DND-41 (cell line): ENCODE measurements at regions not wholly inside any gene's neighbourhood (a gene's known extent, or its start where the extent isn't known, plus 50 kb on each side); places are given as distances from the start of the nearest gene placed in this dataset.

ENCODE experiments used
- ATAC-seq: fragments of 200-7000 bp; cut with Tn5 transposase; 3 replicates; pipeline ENCODE4 v1.9.1; 2021; ENCODE audit warnings: low read depth; ENCODE audit not compliant: insufficient read depth
- DNase-seq: peaks from one replicate; pipeline ENCODE4 v3.0.0-alpha.2; 2020
- H2AFZ ChIP-seq: 2 replicates; pipeline ENCODE4 v1.6.0; 2012; ENCODE audit warnings: low read depth, low read length
- H3K27ac ChIP-seq: 2 replicates; pipeline ENCODE4 v1.5.1; 2012; ENCODE audit warnings: low read length, inconsistent platforms
- H3K27me3 ChIP-seq: fragments of 200-600 bp; sonication (generic); 2 replicates; pipeline ENCODE4 v1.6.0; 2012; ENCODE audit warnings: low read length, mild to moderate bottlenecking, inconsistent platforms; ENCODE audit not compliant: insufficient read depth, poor library complexity
- H3K36me3 ChIP-seq: 2 replicates; pipeline ENCODE4 v1.5.1; 2012; ENCODE audit warnings: low read length, inconsistent platforms; ENCODE audit not compliant: insufficient read depth
- H3K4me1 ChIP-seq: 2 replicates; pipeline ENCODE4 v1.5.1; 2012; ENCODE audit warnings: mild to moderate bottlenecking, low read length; ENCODE audit not compliant: insufficient read depth
- H3K4me2 ChIP-seq: 2 replicates; pipeline ENCODE4 v1.6.0; 2012; ENCODE audit warnings: mild to moderate bottlenecking, moderate library complexity, low read length, inconsistent platforms; ENCODE audit not compliant: insufficient read depth
- H3K4me3 ChIP-seq, 2 experiments: fragments of 200-600 bp in 1 of 2; shearing (Covaris generic) in 1 of 2; 2 replicates each; pipeline ENCODE4 v1.5.1; 2012 to 2016; ENCODE audit warnings: inconsistent platforms in 2 of 2, low read length in 2 of 2, mild to moderate bottlenecking in 2 of 2, low read depth in 1 of 2, moderate library complexity in 1 of 2
- H3K79me2 ChIP-seq: 2 replicates; pipeline ENCODE4 v1.6.0; 2012; ENCODE audit warnings: low read length, inconsistent platforms; ENCODE audit not compliant: insufficient read depth
- H3K9ac ChIP-seq: 2 replicates; pipeline ENCODE4 v1.6.0; 2012; ENCODE audit warnings: low read depth, mild to moderate bottlenecking, inconsistent platforms, low read length, moderate library complexity
- H3K9me3 ChIP-seq: 2 replicates; pipeline ENCODE4 v1.5.1; 2012; ENCODE audit warnings: low read length, moderate library complexity, mild to moderate bottlenecking, inconsistent platforms; ENCODE audit not compliant: insufficient read depth, severe bottlenecking
- H4K20me1 ChIP-seq: 2 replicates; pipeline ENCODE4 v1.6.0; 2012; ENCODE audit warnings: low read length; ENCODE audit not compliant: insufficient read depth
- CTCF ChIP-seq: IDR thresholded peaks from 2 replicates; pipeline ENCODE4 v1.5.1; 2012; ENCODE audit warnings: borderline replicate concordance, low read length, moderate library complexity, mild to moderate bottlenecking; ENCODE audit not compliant: poor library complexity, severe bottlenecking; ENCODE audit errors: extremely low read depth
- EZH2 ChIP-seq: IDR thresholded peaks from 3 replicates; pipeline ENCODE4 v1.6.1; 2012; ENCODE audit warnings: borderline replicate concordance, low read depth, mild to moderate bottlenecking, moderate library complexity, low read length, inconsistent platforms; ENCODE audit not compliant: severe bottlenecking

GRCh38 chr3:21256932-21257331 lies 494.1 kb downstream of the ZNF385D start:
- H3K79me2 ChIP-seq, result no peaks in the 10 kb centered on the region
- H2AFZ ChIP-seq, result no peak overlapping the region
- peaks cover 3% of the 10 kb centered on the region for H3K9me3 ChIP-seq
- no peaks in the 10 kb centered on the region for H3K36me3 ChIP-seq
- H3K27ac ChIP-seq, result no peak overlapping the region
- H3K27me3 ChIP-seq, result no peaks in the 10 kb centered on the region
- TF ChIP-seq CTCF, result no peak
- H3K4me2 ChIP-seq, result no peak overlapping the region
- no peaks in the 10 kb centered on the region for H3K4me1 ChIP-seq
- no peak for DNase-seq
- no peak overlapping the region for H3K4me3 ChIP-seq
- H3K9ac ChIP-seq, result no peak overlapping the region
- ATAC-seq, result no peak
- no peaks in the 10 kb centered on the region for H4K20me1 ChIP-seq

- ATAC-seq (no peak), DNase-seq (no peak)
- Histone ChIP-seq H3K79me2 (no peaks in the 10 kb centered on the region), H3K27ac (no peak overlapping the region), H3K27me3 (no peaks in the 10 kb centered on the region), H4K20me1 (no peaks in the 10 kb centered on the region), H3K4me2 (no peak overlapping the region), H3K9ac (no peak overlapping the region), H3K36me3 (no peaks in the 10 kb centered on the region), H3K9me3 (no peaks in the 10 kb centered on the region), H2AFZ (no peak overlapping the region), H3K4me3 (no peak overlapping the region), H3K4me1 (no peaks in the 10 kb centered on the region)
- no peak for TF ChIP-seq EZH2
- no peak for TF ChIP-seq CTCF
These were observed 512.3 kb downstream of the ZNF385D start for GRCh38 chr3:21238661-21239060.

GRCh38 chr3:21237638-21238037 lies 513.4 kb downstream of the ZNF385D start:
- H3K9me3 ChIP-seq, result no peaks in the 10 kb centered on the region
- no peak; the same call in 2 of the 3 replicates for ATAC-seq
- no peak for TF ChIP-seq CTCF
- TF ChIP-seq EZH2, result no peak
- H2AFZ ChIP-seq, result no peak overlapping the region
- H4K20me1 ChIP-seq, result no peaks in the 10 kb centered on the region
- H3K4me3 ChIP-seq, result no peak overlapping the region
- no peaks in the 10 kb centered on the region for H3K27me3 ChIP-seq
- H3K27ac ChIP-seq, result no peak overlapping the region
- H3K79me2 ChIP-seq, result no peaks in the 10 kb centered on the region
- DNase-seq, result no peak
- H3K36me3 ChIP-seq, result no peaks in the 10 kb centered on the region
- no peak overlapping the region for H3K4me2 ChIP-seq
- no peak overlapping the region for H3K9ac ChIP-seq
- no peaks in the 10 kb centered on the region for H3K4me1 ChIP-seq

GRCh38 chr3:21235491-21235890 lies 515.5 kb downstream of the ZNF385D start:
- Histone ChIP-seq H4K20me1 (no peaks in the 10 kb centered on the region), H3K9me3 (no peaks in the 10 kb centered on the region), H3K4me3 (no peak overlapping the region), H3K4me1 (no peaks in the 10 kb centered on the region), H3K79me2 (no peaks in the 10 kb centered on the region), H2AFZ (no peak overlapping the region), H3K27me3 (no peaks in the 10 kb centered on the region), H3K4me2 (no peak overlapping the region), H3K36me3 (no peaks in the 10 kb centered on the region), H3K27ac (no peak overlapping the region), H3K9ac (no peak overlapping the region)
- DNase-seq (no peak), ATAC-seq (no peak)
- TF ChIP-seq EZH2, result no peak
- TF ChIP-seq CTCF, result no peak
